HEK293T (cell line): ENCODE measurements at regions not wholly inside any gene's neighbourhood (a gene's known extent, or its start where the extent isn't known, plus 50 kb on each side); places are given as distances from the start of the nearest gene placed in this dataset.

Source experiments
- CTCF ChIA-PET: fragments of 350-600 bp; formaldehyde crosslinking; extraction: SDS; loops from one replicate; lab custom pipeline; 2021; ENCODE audit warnings: antibody characterized with exemption, inconsistent platforms; lab: Yijun Ruan, JAX
- POLR2A ChIA-PET: fragments of 350-600 bp; formaldehyde crosslinking; extraction: SDS; loops from one replicate; lab custom pipeline; 2020; ENCODE audit warnings: antibody characterized with exemption, inconsistent platforms; lab: Yijun Ruan, JAX
- DNase-seq: peaks from one replicate; pipeline ENCODE4 v3.0.0; 2012; ENCODE audit warnings: mixed read lengths; ENCODE audit errors: extremely low spot score
- ARNT ChIP-seq: fragments of 450-650 bp; IDR thresholded peaks from 2 replicates; pipeline ENCODE4 v1.6.1; 2017; ENCODE audit warnings: mild to moderate bottlenecking
- BHLHE40 ChIP-seq: fragments of 450-650 bp; IDR thresholded peaks from 2 replicates; pipeline ENCODE4 v1.6.1; 2016; ENCODE audit warnings: mild to moderate bottlenecking, moderate library complexity, borderline replicate concordance
- CTBP1 ChIP-seq: fragments of 450-650 bp; IDR thresholded peaks from 2 replicates; pipeline ENCODE4 v1.6.1; 2016; ENCODE audit warnings: borderline replicate concordance
- ELF4 ChIP-seq: fragments of 450-650 bp; IDR thresholded peaks from 2 replicates; pipeline ENCODE4 v1.6.1; 2017; ENCODE audit warnings: antibody characterized with exemption
- FOXA1 ChIP-seq: fragments of 450-650 bp; IDR thresholded peaks from 2 replicates; pipeline ENCODE4 v1.6.1; 2016; ENCODE audit warnings: mild to moderate bottlenecking
- FOXK2 ChIP-seq: fragments of 450-650 bp; IDR thresholded peaks from 2 replicates; pipeline ENCODE4 v1.6.1; 2016; ENCODE audit warnings: mild to moderate bottlenecking
- FOXM1 ChIP-seq: fragments of 450-650 bp; IDR thresholded peaks from 2 replicates; pipeline ENCODE4 v1.6.1; 2017; ENCODE audit warnings: mild to moderate bottlenecking, borderline replicate concordance
- HDGF ChIP-seq: fragments of 450-650 bp; IDR thresholded peaks from 2 replicates; pipeline ENCODE4 v1.6.1; 2017; ENCODE audit warnings: antibody characterized with exemption, borderline replicate concordance
- L3MBTL2 ChIP-seq: fragments of 450-650 bp; conservative IDR thresholded peaks from 2 replicates; pipeline ENCODE4 v1.6.1; 2016; ENCODE audit warnings: mild to moderate bottlenecking
- LEF1 ChIP-seq: fragments of 450-650 bp; IDR thresholded peaks from 2 replicates; pipeline ENCODE4 v1.6.1; 2017; ENCODE audit warnings: mild to moderate bottlenecking, borderline replicate concordance
- NFRKB ChIP-seq: fragments of 450-650 bp; IDR thresholded peaks from 2 replicates; pipeline ENCODE4 v1.6.1; 2016; ENCODE audit warnings: mild to moderate bottlenecking, moderate library complexity
- SP1 ChIP-seq: fragments of 450-650 bp; IDR thresholded peaks from 2 replicates; pipeline ENCODE4 v1.6.1; 2017
- SUZ12 ChIP-seq: fragments of 450-650 bp; IDR thresholded peaks from 2 replicates; pipeline ENCODE4 v1.6.1; 2016; ENCODE audit warnings: mild to moderate bottlenecking
- TARDBP ChIP-seq: fragments of 450-650 bp; IDR thresholded peaks from 2 replicates; pipeline ENCODE4 v1.6.1; 2016
- ZNF384 ChIP-seq: fragments of 450-650 bp; IDR thresholded peaks from 2 replicates; pipeline ENCODE4 v1.6.1; 2016
- TF ChIP-seq, protein P1 (sequence below): fragments of 450-650 bp; IDR thresholded peaks from 2 replicates; pipeline ENCODE4 v1.6.1; 2016

DNA sequence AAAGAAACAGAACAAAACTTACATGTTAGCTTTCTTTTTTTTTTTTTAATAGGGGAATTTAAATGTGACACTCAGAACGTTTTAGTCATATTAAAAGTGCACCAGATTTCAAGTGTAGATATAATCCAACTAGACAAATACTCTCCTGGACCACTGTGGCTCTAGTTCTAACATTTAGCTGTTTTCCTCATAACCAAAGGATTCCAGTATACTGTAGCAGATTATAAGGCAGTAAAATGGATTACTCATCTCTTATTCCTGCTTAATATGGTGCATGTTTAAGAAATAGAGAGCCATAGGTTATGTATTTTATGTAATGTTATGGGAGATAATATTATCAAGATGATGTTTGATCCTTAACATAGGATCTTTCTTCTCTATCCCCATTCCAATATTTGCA is 1339.5 kb upstream of the AGA start:
- TF ChIP-seq LEF1, result no peak
- no peak for TF ChIP-seq TARDBP
- TF ChIP-seq L3MBTL2, result no peak
- TF ChIP-seq HDGF, result no peak
- no peak for TF ChIP-seq CTBP1
- no peak for TF ChIP-seq ZNF384
- no peak for TF ChIP-seq ARNT
- TF ChIP-seq, protein P1, sequence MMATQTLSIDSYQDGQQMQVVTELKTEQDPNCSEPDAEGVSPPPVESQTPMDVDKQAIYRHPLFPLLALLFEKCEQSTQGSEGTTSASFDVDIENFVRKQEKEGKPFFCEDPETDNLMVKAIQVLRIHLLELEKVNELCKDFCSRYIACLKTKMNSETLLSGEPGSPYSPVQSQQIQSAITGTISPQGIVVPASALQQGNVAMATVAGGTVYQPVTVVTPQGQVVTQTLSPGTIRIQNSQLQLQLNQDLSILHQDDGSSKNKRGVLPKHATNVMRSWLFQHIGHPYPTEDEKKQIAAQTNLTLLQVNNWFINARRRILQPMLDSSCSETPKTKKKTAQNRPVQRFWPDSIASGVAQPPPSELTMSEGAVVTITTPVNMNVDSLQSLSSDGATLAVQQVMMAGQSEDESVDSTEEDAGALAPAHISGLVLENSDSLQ, result no peak
- TF ChIP-seq SP1, result no peak
- no peak for TF ChIP-seq BHLHE40
- no peak for TF ChIP-seq SUZ12
- DNase-seq, result no peak
- ChIA-PET CTCF (interaction anchor here (0.6 kb wide), 1 partner anchor 1546 kb away, joined by 3 read pairs; no protein-coding TSS in a partner anchor), POLR2A (no interaction called here)

- no peak for DNase-seq
- POLR2A ChIA-PET, result no interaction called here
- TF ChIP-seq FOXA1, result no peak
- TF ChIP-seq BHLHE40, result no peak
- no peak for TF ChIP-seq ARNT
- TF ChIP-seq LEF1, result no peak
- TF ChIP-seq FOXK2, result no peak
- no peak for TF ChIP-seq CTBP1
- CTCF ChIA-PET, result no interaction called here
Measured at GRCh38 chr4:178784491-178784890, 1342.3 kb upstream of the AGA start.

DNA sequence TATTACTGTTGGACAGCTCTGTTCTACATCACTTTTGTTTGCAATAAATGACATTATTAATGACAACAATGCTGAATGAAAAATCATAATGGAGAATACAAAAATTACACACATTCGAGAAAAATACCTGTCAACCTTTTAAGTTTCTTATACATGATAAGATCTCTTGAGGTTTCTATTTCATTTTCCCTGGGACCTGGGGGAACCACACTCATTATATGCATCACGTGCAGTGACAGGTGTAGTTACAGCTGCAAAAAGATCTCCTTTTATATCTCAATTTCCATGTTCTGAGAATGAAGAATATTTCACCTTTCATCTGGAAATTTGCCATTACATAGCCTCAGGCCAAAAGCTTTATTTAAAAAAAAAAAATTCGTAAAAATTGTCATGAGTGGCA is 1347.0 kb upstream of the AGA start:
- no peak for DNase-seq
- TF ChIP-seq HDGF, result no peak
- no peak for TF ChIP-seq LEF1
- no peak for TF ChIP-seq TARDBP
- no peak for TF ChIP-seq CTBP1
- no peak for TF ChIP-seq FOXK2
- no peak for TF ChIP-seq ZNF384
- no peak for TF ChIP-seq FOXA1
- no peak for TF ChIP-seq ARNT
- no peak for TF ChIP-seq NFRKB
- no peak for TF ChIP-seq FOXM1
- TF ChIP-seq, protein P1, result no peak
- TF ChIP-seq BHLHE40, result no peak
- TF ChIP-seq L3MBTL2, result no peak
- no peak for TF ChIP-seq SUZ12
- TF ChIP-seq SP1, result no peak
- TF ChIP-seq ELF4, result no peak
- POLR2A ChIA-PET, result no interaction called here
- CTCF ChIA-PET, result interaction anchor here (0.7 kb wide), 1 partner anchor 10 kb away, joined by 3 read pairs; no protein-coding TSS in a partner anchor

- no peak for TF ChIP-seq HDGF
- TF ChIP-seq BHLHE40, result no peak
- no peak for TF ChIP-seq TARDBP
- no peak for TF ChIP-seq SP1
- TF ChIP-seq SUZ12, result no peak
- no peak for TF ChIP-seq ZNF384
- no peak for TF ChIP-seq CTBP1
- no peak for TF ChIP-seq FOXM1
- no peak for TF ChIP-seq L3MBTL2
- no peak for TF ChIP-seq NFRKB
- TF ChIP-seq, protein P1, result no peak
- TF ChIP-seq ELF4, result no peak
- no peak for TF ChIP-seq FOXK2
- no peak for TF ChIP-seq FOXA1
- no peak for TF ChIP-seq ARNT
- no peak for TF ChIP-seq LEF1
- DNase-seq, result no peak
- CTCF ChIA-PET, result interaction anchor here (0.6 kb wide), 1 partner anchor 10 kb away, joined by 3 read pairs; no protein-coding TSS in a partner anchor
- POLR2A ChIA-PET, result no interaction called here
Measured at GRCh38 chr4:178799204-178799603, 1357.0 kb upstream of the AGA start.

DNA sequence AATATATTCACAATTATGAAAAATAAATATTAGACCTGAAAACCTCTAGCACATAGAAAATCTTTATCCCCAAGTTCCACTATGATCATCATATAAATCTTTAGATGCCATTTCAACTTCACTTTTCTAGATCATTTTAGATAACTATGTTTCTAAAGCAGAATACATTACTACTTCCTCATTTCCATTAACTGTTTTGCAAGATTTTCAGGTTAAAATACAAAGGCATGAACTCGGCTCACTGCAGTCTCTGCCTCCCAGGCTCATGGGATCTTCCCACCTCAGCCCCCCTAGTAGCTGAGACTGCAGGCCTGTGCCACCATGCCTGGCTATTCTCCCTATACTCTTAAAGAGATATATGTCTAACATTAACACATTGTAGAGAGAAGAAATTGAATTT is 1365.9 kb upstream of the AGA start:
- CTCF ChIA-PET, result no interaction called here
- TF ChIP-seq CTBP1 (no peak), TARDBP (no peak), FOXK2 (no peak), HDGF (no peak), FOXM1 (no peak), SUZ12 (no peak), L3MBTL2 (no peak), SP1 (no peak), LEF1 (no peak), BHLHE40 (no peak), ARNT (no peak), ELF4 (no peak), NFRKB (no peak)
- DNase-seq, result no peak
- POLR2A ChIA-PET, result no interaction called here

GRCh38 chr4:178809921-178810320 is 1367.7 kb upstream of the AGA start:
- CTCF ChIA-PET, result no interaction called here
- POLR2A ChIA-PET, result no interaction called here
- TF ChIP-seq HDGF, result no peak
- no peak for DNase-seq
